ENCODE measurements at regions not wholly inside any gene's neighbourhood (a gene's known extent, or its start where the extent isn't known, plus 50 kb on each side); places are given as distances from the start of the nearest gene placed in this dataset.

- Mint-ChIP-seq H3K36me3 (ENCODE audit: insufficient read depth in 1 of 3, low read depth in 3 of 3) (no peaks in the 10 kb centered on the region; a peak in 1 of 7 replicates), H3K4me3 (no peak overlapping the region), H3K4me1 (no peaks in the 10 kb centered on the region), H3K27ac (peak overlapping the region in 1 of 3 experiments; percentile 57; a peak in 2 of 7 replicates), H3K27me3 (ENCODE audit: low read depth) (no peaks in the 10 kb centered on the region), H3K9me3 (no peaks in the 10 kb centered on the region)
- H3K27ac ChIP-seq (ENCODE audit: insufficient read length, low read depth, low read length) = no peak overlapping the region
- H2AK5ac ChIP-seq (ENCODE audit: insufficient read length, low read length) = no peak overlapping the region
- H2AFZ ChIP-seq (ENCODE audit: low read length) = no peak overlapping the region
- H4K5ac ChIP-seq (ENCODE audit: insufficient read length, low read depth, low read length) = no peak overlapping the region
- no peak overlapping the region for H2BK5ac ChIP-seq (ENCODE audit: insufficient read length, low read length)
- no peak overlapping the region for H3T11ph ChIP-seq (ENCODE audit: low read length)
- no peak overlapping the region for H3K9ac ChIP-seq (ENCODE audit: extremely low read depth, insufficient read length, low read length)
- TF ChIP-seq, protein P1, sequence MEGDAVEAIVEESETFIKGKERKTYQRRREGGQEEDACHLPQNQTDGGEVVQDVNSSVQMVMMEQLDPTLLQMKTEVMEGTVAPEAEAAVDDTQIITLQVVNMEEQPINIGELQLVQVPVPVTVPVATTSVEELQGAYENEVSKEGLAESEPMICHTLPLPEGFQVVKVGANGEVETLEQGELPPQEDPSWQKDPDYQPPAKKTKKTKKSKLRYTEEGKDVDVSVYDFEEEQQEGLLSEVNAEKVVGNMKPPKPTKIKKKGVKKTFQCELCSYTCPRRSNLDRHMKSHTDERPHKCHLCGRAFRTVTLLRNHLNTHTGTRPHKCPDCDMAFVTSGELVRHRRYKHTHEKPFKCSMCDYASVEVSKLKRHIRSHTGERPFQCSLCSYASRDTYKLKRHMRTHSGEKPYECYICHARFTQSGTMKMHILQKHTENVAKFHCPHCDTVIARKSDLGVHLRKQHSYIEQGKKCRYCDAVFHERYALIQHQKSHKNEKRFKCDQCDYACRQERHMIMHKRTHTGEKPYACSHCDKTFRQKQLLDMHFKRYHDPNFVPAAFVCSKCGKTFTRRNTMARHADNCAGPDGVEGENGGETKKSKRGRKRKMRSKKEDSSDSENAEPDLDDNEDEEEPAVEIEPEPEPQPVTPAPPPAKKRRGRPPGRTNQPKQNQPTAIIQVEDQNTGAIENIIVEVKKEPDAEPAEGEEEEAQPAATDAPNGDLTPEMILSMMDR (conservative IDR thresholded peaks at IDR 0.05) = no peak
- no peaks in the 10 kb centered on the region for H3K23me2 ChIP-seq (ENCODE audit: insufficient read length, low read depth, low read length, poor library complexity, severe bottlenecking)
- H4K91ac ChIP-seq (ENCODE audit: insufficient read length, low read depth, low read length) = no peak overlapping the region
- no peak overlapping the region for H3K4me2 ChIP-seq (ENCODE audit: insufficient read depth, insufficient read length, low read length)
- no peak overlapping the region for H3K56ac ChIP-seq (ENCODE audit: insufficient read length, low read depth, low read length)
- no peak overlapping the region for H3K18ac ChIP-seq (ENCODE audit: insufficient read length, low read depth, low read length)
- no peak overlapping the region for H4K8ac ChIP-seq (replicated peaks; ENCODE audit: insufficient read length, low read depth, low read length)
- no peaks in the 10 kb centered on the region for H3K79me1 ChIP-seq (ENCODE audit: insufficient read depth, low read depth, low read length, poor library complexity, severe bottlenecking)
- no peak for DNase-seq
- no peaks in the 10 kb centered on the region for H3K79me2 ChIP-seq (ENCODE audit: insufficient read depth, low read length)
- H3K4ac ChIP-seq (ENCODE audit: low read depth, low read length) = no peak overlapping the region
- WGBS (ENCODE audit: extremely low coverage, insufficient read length, low lambda C conversion rate) = no CpG with 5 or more reads among the region's 3 CpGs
- no peak overlapping the region for H3K14ac ChIP-seq (ENCODE audit: insufficient read depth, low read length)
- no peak overlapping the region for H3K23ac ChIP-seq (ENCODE audit: insufficient read length, low read depth, low read length)
- H2BK15ac ChIP-seq (ENCODE audit: low read depth, low read length) = no peak overlapping the region
- no peak overlapping the region for H2BK20ac ChIP-seq (ENCODE audit: low read depth, low read length, poor library complexity, severe bottlenecking)
- H2BK12ac ChIP-seq (ENCODE audit: insufficient read length, low read depth, low read length) = no peak overlapping the region
- no peak overlapping the region for H2BK120ac ChIP-seq (ENCODE audit: low read depth, low read length, poor library complexity, severe bottlenecking)
- H3K4me1 ChIP-seq (ENCODE audit: insufficient read depth, low read length) = no peaks in the 10 kb centered on the region
- no peaks in the 10 kb centered on the region for H4K20me1 ChIP-seq (ENCODE audit: control insufficient read depth, insufficient read depth, insufficient read length)
- no peaks in the 10 kb centered on the region for H3K9me3 ChIP-seq (ENCODE audit: control insufficient read depth, low read depth, low read length)
- no peaks in the 10 kb centered on the region for H3K27me3 ChIP-seq (ENCODE audit: insufficient read depth, low read length)
These were observed 120.5 kb downstream of the TBC1D30 start for GRCh38 chr12:64944966-64945365.
